NCI-H1930 (cell line): ENCODE measurements at regions not wholly inside any gene's neighbourhood (a gene's known extent, or its start where the extent isn't known, plus 50 kb on each side); places are given as distances from the start of the nearest gene placed in this dataset.

Experiments used
- DNase-seq, 2 experiments: peaks; one replicate each; lab custom pipeline; 2025; lab: John Stamatoyannopoulos, UW

GRCh38 chr9:81256368-81256767, 433.0 kb downstream of the TLE1 start:
- no peak for DNase-seq

GRCh38 chr9:81250606-81251005, 438.7 kb downstream of the TLE1 start:
- DNase-seq = no peak

DNA sequence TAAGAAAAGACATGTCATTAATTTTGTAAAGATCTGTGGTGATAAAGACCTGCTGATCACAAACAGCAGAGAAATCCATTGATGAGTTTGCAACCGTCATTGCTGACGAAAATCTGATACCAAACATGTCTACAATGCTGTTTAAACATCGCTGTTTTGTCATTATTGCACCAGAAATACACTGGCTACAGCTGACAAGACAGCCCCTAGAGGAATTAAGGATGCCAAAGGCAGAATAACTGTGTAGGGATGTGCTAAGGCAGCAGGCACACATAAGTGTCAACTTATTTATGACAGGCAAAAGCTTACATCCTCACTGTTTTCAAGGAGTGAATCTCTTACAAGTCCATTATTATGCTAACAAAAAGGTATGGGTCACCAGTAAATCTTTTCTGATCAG, 439.3 kb downstream of the TLE1 start:
- no peak for DNase-seq

DNA sequence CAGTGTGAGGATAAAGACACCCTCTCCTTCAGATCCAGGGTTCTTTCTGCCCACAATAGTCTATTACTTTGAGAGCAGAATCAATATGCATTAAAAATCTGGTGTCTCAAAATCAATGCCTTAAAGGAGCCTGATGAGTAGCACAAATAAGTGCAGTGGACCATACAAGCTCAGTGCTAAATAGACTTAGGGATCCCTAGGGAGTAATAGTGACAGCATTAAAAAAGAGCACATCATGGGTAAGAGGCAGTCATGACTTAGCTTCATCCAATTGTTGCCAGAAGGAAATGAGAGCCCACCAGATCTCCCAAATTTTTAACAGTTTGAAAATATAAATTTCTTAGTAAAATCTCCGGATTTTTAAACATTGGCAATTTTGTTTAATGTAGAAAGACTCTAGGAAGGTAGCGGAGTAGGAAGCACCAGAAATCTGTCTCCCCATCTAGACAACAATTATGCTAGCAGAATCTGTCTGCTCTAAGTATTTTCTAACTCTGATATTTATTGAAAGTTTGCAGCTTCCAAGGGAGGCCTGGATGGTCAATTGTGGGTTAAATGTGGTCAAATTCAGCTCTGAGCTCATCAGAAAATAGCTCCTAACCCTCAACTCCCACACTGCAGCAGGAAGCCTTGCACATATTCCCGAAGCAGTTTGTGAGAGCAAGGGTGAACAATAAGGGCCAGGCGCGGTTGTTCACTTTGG, 443.9 kb downstream of the TLE1 start:
- no peak for DNase-seq

DNA sequence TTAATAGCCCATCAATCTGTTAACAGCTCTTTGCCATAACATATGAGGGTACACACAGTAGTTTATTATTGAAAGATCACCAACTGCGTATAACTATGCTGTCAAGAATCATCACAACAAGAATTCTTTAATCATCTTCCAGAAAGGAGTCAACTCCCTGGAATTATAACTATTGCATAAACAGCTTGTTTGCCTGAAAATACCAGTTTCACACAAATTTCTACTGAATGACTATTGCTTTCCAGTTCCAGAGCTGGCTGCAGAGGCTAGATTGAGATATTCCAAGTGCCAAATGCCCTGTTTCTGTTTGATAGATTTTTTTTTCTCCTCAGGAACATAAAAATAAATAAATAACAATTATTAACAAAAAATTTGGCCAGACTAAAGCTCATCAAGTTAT, 444.7 kb downstream of the TLE1 start:
- DNase-seq = no peak

- DNase-seq = no peak
These were observed 446.5 kb downstream of the TLE1 start for GRCh38 chr9:81242866-81243265.

- no peak for DNase-seq
These were observed 450.0 kb downstream of the TLE1 start for GRCh38 chr9:81239388-81239787.

GRCh38 chr9:81237565-81238231, 451.6 kb downstream of the TLE1 start:
- DNase-seq = no peak

DNA sequence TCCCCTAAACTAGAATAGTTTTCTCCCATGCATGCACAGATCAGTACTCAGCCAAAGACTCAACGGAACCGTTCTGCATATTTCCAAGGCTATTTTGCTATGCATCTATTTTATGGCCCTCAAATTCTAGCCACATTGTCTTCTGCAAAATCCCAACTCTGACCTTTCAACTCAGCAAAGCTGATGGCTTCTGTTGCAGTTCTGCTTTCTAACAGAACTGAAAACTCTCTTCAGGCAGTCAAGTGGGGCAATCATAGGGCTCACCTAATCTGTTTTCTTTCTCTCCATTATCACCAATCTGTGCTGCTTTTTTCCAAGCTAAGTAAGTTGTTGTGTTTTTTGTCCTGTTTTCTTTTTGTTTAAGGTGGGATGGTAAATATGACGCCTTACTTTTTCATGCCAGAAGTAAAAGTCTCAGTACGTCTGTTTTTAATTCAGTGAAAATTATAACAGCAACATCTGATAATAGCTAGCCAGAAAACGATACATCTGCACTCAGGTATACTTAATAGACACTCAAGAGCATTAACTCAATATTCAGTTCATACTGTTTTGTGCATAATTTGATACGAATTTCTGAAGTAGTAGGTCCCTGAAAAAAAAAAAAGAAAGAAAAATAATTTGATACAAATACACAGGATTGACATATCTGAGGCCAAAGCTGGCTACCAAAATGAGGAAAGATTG, 454.3 kb downstream of the TLE1 start:
- no peak for DNase-seq

- DNase-seq = no peak
These were observed 458.3 kb downstream of the TLE1 start for GRCh38 chr9:81231011-81231410.

- DNase-seq = no peak
These were observed 461.7 kb downstream of the TLE1 start for GRCh38 chr9:81227507-81228245.

DNA sequence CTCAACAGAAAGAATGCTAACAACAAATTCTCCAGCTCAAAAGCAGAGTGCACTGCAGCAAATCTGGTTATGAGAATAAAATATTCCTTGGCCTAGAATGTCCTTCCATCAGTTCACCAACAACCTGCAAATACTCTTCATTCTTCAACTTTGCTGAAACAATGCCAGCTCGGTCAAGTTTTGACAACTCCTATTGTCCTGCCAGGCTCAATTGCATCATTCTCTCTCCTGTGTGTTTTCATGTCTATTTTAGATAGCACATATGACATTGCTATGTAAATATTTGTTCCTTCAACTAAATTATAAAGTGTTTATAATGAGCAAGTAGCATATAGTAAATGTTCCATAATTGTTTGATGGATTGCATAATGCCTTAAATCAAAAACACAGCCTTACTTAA, 463.8 kb downstream of the TLE1 start:
- DNase-seq = no peak

- DNase-seq = no peak
These were observed 464.9 kb downstream of the TLE1 start for GRCh38 chr9:81224166-81225081.

DNA sequence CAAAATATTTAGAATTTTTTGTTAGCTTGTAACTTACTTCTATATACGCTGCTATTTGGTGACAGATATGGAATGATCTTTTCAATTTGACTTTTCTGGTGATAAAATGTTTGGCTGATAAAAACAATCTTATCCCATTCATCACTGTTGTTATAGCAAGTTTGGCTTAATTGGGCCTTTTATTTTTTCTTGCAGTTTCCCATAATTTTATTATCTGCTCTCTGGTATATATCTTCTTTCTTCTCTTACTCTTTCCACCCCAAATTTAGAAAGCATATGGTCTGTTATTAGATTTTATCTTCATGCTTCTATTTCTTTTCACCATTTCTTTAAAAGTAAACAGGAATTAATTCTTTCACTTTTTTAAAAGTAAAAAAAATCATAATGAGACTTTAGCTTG, 474.4 kb downstream of the TLE1 start:
- DNase-seq = no peak

DNA sequence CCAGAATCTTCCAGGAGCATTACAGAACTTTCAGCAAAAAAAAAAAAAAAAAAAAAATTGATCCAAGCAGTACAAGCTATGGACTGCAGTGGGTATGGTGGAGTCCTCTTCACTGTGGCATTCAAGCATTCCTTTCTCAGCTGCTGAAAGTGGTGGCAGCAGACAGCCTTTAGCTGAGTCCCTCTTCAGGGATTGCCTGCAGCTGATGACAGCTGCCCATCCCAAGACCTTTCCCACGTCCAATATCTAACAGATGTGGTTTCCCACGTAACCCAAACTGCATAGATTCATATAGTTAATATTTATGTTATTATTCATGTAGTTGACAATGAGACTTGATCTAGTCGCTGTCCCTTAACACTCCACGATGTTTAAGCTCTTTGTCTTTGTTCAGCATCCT, 475.9 kb downstream of the TLE1 start:
- DNase-seq = no peak

DNA sequence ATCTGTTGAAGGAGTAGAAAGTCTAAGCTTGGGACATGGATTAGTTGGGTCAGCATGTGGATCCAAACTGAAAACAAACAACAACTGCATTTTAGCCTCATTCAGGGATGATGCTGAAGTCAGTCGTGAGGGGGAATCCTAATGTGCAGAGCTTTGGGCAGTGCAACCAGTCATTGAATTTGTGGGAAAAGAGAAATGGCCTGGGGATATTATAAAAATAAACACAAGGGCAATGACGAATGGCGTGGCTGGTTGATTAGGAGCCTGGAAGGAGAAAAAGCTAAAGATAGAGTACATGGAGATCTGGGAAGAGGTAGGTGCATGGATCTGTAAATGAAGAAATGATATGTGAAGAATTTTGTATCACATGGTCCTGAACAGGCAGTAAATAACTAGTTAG, 477.6 kb downstream of the TLE1 start:
- no peak for DNase-seq

DNA sequence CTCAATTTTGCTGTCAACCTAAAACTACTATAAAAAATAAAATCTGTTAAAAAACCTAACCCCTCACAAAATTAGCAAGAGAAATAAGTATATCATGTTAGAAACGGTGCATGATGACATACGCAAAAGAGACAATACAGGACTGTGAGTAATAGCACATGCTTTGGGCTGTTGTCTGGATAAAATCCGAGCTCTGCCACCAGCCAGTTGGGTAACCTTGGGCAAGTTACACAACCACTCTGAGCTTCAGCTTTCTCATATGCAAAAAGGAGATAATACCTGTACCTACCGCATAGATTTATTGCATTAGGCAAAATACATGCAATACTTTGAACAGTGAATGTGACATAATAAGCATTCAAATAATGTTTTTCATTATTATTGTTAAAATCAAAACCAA, 481.7 kb downstream of the TLE1 start:
- DNase-seq = no peak

GRCh38 chr9:81202292-81202691, 487.1 kb downstream of the TLE1 start:
- DNase-seq = no peak

- no peak for DNase-seq
These were observed 494.1 kb downstream of the TLE1 start for GRCh38 chr9:81195206-81195605.

- no peak for DNase-seq
These were observed 495.7 kb downstream of the TLE1 start for GRCh38 chr9:81193362-81194339.
